ENCODE measurements at regions not wholly inside any gene's neighbourhood (a gene's known extent, or its start where the extent isn't known, plus 50 kb on each side); places are given as distances from the start of the nearest gene placed in this dataset.
A peak's percentile ranks its signal among the peaks of the same experiment; 100 is the strongest.

DNA sequence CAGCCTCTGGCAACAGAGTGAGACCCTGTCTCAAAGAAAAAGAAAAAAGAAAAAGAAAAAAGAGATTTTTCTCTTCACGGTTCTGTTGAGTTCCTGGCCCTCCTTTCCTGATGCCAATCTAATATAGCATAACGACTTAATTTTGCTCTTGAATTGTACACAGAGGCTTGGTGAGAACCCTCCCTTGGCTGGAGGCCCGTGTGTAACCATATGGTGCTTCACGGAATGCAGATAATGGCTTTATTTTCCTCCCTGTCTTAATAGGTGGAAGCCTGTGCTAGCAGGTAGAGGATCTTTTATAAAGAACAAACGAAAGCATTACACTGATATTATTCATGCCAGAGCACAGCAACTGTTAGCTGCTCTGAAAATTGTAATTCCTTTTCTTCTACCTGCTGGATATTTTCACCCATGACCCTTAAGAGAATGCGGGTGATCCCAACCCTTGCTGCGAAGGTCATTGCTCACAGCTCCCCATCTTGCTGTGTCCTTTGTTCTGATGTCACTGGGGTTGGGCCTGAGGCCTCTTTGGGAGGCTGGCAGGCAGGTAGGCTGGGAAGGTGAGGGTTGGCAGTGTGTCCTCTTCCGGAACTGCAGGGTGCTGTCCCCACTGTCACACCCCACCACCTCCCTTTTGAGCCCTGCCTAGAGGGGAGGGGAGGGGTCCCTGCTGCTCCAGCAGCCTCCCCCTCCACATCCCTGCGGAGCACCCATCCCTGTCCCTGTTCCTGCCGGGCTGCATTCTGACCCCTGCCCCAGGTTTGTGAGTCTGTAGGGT lies 83.8 kb upstream of the STOX2 start:
- H2AFZ ChIP-seq (replicated peaks; ENCODE audit: low read length, poor library complexity) = no peak overlapping the region
- H3K4me3 ChIP-seq (ENCODE audit: insufficient read depth, low read depth, low read length) = no peak overlapping the region
- no peaks in the 10 kb centered on the region for H3K36me3 ChIP-seq (ENCODE audit: control insufficient read depth, insufficient read depth, low read length)
- H4K20me1 ChIP-seq (ENCODE audit: insufficient read depth, low read length) = no peaks in the 10 kb centered on the region
- no peak overlapping the region for H2BK120ac ChIP-seq (ENCODE audit: low read depth, low read length)
- H3K4me1 ChIP-seq (ENCODE audit: control insufficient read depth, insufficient read depth, low read length) = no peaks in the 10 kb centered on the region
- TF ChIP-seq RFX5 (IDR thresholded peaks at IDR 0.05; ENCODE audit: low read depth, low read length) = no peak
- TF ChIP-seq CTCF (conservative IDR thresholded peaks at IDR 0.05; ENCODE audit: low read depth, low read length) = no peak
- no peak for TF ChIP-seq RCOR1 (IDR thresholded peaks at IDR 0.05; ENCODE audit: insufficient replicate concordance, low read length)
- no peak for TF ChIP-seq CHD1 (IDR thresholded peaks at IDR 0.05; ENCODE audit: low read depth, low read length)
- TF ChIP-seq, protein P1, sequence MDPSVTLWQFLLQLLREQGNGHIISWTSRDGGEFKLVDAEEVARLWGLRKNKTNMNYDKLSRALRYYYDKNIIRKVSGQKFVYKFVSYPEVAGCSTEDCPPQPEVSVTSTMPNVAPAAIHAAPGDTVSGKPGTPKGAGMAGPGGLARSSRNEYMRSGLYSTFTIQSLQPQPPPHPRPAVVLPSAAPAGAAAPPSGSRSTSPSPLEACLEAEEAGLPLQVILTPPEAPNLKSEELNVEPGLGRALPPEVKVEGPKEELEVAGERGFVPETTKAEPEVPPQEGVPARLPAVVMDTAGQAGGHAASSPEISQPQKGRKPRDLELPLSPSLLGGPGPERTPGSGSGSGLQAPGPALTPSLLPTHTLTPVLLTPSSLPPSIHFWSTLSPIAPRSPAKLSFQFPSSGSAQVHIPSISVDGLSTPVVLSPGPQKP (IDR thresholded peaks at IDR 0.05; ENCODE audit: borderline replicate concordance, low read depth, low read length) = no peak
- TF ChIP-seq USF2 (IDR thresholded peaks at IDR 0.05; ENCODE audit: low read depth, low read length) = no peak
- no peak for TF ChIP-seq MAZ (IDR thresholded peaks at IDR 0.05; ENCODE audit: borderline replicate concordance, low read depth, low read length)
- no peak for TF ChIP-seq NFE2L2 (IDR thresholded peaks at IDR 0.05; ENCODE audit: low read depth, low read length)
- no peak for TF ChIP-seq BHLHE40 (IDR thresholded peaks at IDR 0.05; ENCODE audit: low read depth, low read length)
- no peak for TF ChIP-seq MAFK (IDR thresholded peaks at IDR 0.05; ENCODE audit: low read depth, low read length)
- no peak for TF ChIP-seq RAD21 (IDR thresholded peaks at IDR 0.05; ENCODE audit: low read length)
- TF ChIP-seq FOS (IDR thresholded peaks at IDR 0.05; ENCODE audit: low read depth, low read length) = no peak
- no peak for TF ChIP-seq POLR2A (IDR thresholded peaks at IDR 0.05; ENCODE audit: low read depth, low read length)
- TF ChIP-seq CEBPB (IDR thresholded peaks at IDR 0.05; ENCODE audit: low read depth, low read length) = no peak
- no peak overlapping the region for H2BK20ac ChIP-seq (ENCODE audit: low read depth, low read length)
- peaks cover 2% of the 10 kb centered on the region; the same call in 1 of the 2 replicates for H3K27me3 ChIP-seq (ENCODE audit: control insufficient read depth, insufficient read depth, low read length)
- H3K9ac ChIP-seq (ENCODE audit: low read depth, low read length) = no peak overlapping the region
- ATAC-seq (ENCODE audit: low read depth) = no peak
- H3K9me1 ChIP-seq (ENCODE audit: insufficient read depth, low read length) = no peaks in the 10 kb centered on the region
- no peak overlapping the region for H3K14ac ChIP-seq (replicated peaks; ENCODE audit: low read depth, low read length)
- no peak overlapping the region for H3K27ac ChIP-seq (ENCODE audit: insufficient read depth, low read length)
- no peak overlapping the region for H3K56ac ChIP-seq (ENCODE audit: extremely low read depth, insufficient read depth, low read length)
- no peak overlapping the region for H3K4ac ChIP-seq (ENCODE audit: low read depth, low read length)
- no peak overlapping the region for H4K5ac ChIP-seq (ENCODE audit: low read depth, low read length)
- no CpG with 5 or more reads among the region's 10 CpGs for WGBS, 2 experiments (ENCODE audit: extremely low coverage in 2 of 2, insufficient read length in 1 of 2)
- ChIA-PET CTCF (no interaction called here), POLR2A (ENCODE audit: unreplicated experiment) (no interaction called here)
- H3K79me1 ChIP-seq (ENCODE audit: low read depth in 1 of 2, low read length in 2 of 2) = no peaks in the 10 kb centered on the region
- no peak overlapping the region for H2BK15ac ChIP-seq (ENCODE audit: low read depth, low read length)
- H2AK5ac ChIP-seq (ENCODE audit: low read depth, low read length) = no peak overlapping the region
- no peak overlapping the region for H3K23ac ChIP-seq (ENCODE audit: low read depth, low read length)
- H3K4me2 ChIP-seq (ENCODE audit: low read depth, low read length) = no peak overlapping the region
- peak overlapping the region; percentile 37 for H2AK9ac ChIP-seq (replicated peaks; ENCODE audit: low read depth, low read length, poor library complexity)
- DNase-seq = no peak
- H3K18ac ChIP-seq (ENCODE audit: low read depth, low read length) = no peak overlapping the region
- no peak overlapping the region for H2BK5ac ChIP-seq (ENCODE audit: low read depth, low read length, poor library complexity, severe bottlenecking)
- in situ Hi-C loops (cut with MboI; ENCODE audit: low sequenced_read_pairs) (no loop called here), intact Hi-C loops (cut with micrococcal nuclease) (no loop called here), dilution Hi-C loops (cut with HindIII; ENCODE audit: low sequenced_read_pairs, unreplicated experiment) (no loop called here)
- H3K9me3 ChIP-seq (ENCODE audit: control insufficient read depth, insufficient read depth, low read length) = no peaks in the 10 kb centered on the region
- H4K91ac ChIP-seq (ENCODE audit: insufficient read depth, low read depth, low read length) = no peak overlapping the region
- H4K8ac ChIP-seq (ENCODE audit: low read depth in 2 of 2, low read length in 2 of 2) = no peak overlapping the region
- BruUV-seq (replicated peaks) = no TSS peak
